GM18861 (cell line): ENCODE measurements at regions not wholly inside any gene's neighbourhood (a gene's known extent, or its start where the extent isn't known, plus 50 kb on each side); places are given as distances from the start of the nearest gene placed in this dataset.

Experiments used
- ATAC-seq: cut with Tn5 transposase; IDR thresholded peaks from one replicate; pipeline ENCODE4 v1.9.1; 2021; ENCODE audit not compliant: unreplicated experiment

GRCh38 chr16:86052115-86052670 lies 153.2 kb downstream of the IRF8 start:
- ATAC-seq, result no peak

GRCh38 chr16:86052926-86053325 lies 154.0 kb downstream of the IRF8 start:
- ATAC-seq, result no peak

DNA sequence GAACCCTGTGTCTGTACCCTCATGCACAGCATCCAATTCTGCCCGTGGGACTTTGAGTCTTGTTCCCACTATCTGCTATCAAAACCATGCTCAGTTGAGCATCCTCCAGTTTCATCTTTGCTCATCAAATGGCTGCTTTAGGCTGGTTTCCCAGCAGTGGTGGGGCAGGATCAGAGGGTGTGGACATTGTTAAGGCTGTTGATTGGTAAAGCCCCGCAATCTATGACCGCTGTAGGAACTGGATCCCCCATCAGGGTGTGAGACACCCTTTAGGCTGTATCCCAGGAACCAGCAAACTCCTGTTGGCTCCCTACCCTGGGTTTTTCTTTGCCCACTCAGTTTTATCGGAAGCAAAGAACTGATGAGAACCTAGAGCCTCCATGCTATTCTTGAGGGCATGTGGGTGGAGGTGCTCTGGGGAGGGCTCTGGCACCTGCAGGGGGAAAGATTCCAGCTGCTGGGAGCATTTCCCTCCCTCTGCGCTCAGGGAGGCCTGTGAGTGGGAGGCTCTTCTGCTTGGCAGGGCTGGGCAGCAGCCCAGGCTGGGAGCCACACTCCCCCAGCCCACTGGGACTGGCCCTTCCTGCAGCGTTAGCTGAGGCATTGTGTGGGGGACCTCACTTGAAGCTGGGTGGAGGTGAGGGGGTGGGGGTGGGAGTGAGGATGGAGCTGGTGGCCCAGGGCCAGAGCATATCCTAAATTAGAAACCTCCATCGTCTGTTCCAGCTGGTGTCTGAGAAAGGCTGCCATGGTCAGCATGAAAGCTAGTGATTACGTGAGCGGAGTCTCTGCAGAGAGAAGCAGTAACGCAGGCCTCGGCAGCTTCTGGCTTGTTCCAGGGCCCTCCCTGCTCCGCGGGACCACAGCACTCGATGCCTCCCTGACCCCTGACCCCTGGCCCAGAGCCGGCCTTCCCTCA lies 160.6 kb downstream of the IRF8 start:
- no peak for ATAC-seq

GRCh38 chr16:86060381-86061317 lies 161.7 kb downstream of the IRF8 start:
- ATAC-seq, result no peak

DNA sequence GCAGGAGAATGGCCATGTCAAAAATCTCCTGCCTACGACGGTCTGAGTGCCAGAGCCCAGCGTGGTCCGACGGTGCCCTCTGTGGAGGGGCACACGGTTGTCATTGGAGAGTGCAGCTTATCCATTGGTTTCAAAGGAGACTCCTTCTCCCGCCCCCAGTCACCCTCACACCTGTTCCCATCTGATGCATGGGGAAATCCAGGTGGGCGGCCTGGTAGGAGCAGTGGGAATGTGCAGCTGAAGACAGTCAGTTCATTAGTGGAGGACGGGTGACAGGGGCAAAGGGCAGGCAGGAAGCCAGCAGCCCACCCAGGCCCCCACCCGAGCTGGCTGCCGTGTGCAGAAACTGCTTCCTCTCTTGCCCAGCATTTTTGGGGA lies 162.3 kb downstream of the IRF8 start:
- no peak for ATAC-seq

GRCh38 chr16:86061721-86062120 lies 162.8 kb downstream of the IRF8 start:
- ATAC-seq, result no peak

- no peak for ATAC-seq
Observed at GRCh38 chr16:86062271-86062965, 163.5 kb downstream of the IRF8 start.

- ATAC-seq, result no peak
Observed at GRCh38 chr16:86063760-86064405, 164.9 kb downstream of the IRF8 start.

GRCh38 chr16:86064431-86065250 lies 165.7 kb downstream of the IRF8 start:
- no peak for ATAC-seq

- ATAC-seq, result no peak
Observed at GRCh38 chr16:86065711-86066110, 166.7 kb downstream of the IRF8 start.

DNA sequence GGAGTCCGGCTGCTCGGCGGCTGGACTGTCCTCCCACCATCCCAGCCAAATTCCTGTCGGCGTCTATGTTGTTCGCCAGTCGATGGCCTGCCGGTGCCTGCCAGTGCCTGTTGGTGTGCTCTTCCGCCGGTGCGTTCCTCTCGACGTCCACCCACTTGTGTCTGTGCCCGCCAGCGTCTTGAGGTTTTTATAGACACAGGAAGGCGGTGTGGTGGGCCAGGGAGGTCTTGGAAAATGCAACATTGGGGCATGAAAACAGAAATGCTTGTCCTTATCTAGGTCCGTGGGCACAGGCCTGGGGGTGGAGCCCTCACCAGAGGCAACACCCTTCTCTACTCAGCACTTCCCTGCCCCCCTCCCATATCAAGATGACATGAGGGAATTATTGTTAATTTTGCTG lies 167.8 kb downstream of the IRF8 start:
- ATAC-seq, result no peak

GRCh38 chr16:86067516-86067915 lies 168.6 kb downstream of the IRF8 start:
- no peak for ATAC-seq

DNA sequence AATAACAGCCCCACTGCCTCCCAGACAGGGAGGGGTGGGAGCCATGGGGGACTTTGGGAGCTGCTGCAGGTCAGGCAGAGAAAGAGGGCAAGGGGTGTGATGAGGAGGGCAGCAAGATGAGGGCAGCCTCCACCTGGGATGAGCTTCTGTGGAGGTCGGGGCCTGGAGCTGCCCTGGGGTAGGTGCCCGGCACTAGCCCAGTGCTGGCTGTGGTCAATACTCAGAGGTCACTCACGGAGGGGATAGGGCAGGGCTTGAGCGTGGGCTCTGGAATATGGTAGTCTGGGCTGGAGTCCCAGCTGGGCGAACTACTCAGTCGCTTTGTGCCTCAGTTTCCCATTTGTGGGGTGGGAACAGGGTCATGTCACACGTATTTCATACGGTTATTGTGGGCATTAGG lies 169.0 kb downstream of the IRF8 start:
- no peak for ATAC-seq

DNA sequence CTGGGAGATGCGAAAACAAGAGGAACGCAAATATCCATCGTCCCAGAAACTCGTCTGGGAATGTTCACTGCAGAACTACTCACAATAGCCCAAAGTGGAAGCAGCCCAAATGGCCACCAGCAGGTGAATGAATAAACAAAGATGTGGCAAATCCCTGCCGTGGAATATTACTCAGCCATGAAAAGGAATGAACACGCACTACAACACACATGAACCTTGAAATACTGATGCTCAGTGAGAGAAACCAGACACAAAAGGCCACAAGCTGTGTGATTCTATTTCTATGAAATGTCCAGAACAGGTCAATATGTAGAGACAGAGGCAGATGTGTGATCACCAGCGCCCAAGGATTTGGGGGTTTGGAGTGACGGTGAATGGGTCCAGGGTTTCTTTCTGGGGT lies 169.8 kb downstream of the IRF8 start:
- ATAC-seq, result no peak

DNA sequence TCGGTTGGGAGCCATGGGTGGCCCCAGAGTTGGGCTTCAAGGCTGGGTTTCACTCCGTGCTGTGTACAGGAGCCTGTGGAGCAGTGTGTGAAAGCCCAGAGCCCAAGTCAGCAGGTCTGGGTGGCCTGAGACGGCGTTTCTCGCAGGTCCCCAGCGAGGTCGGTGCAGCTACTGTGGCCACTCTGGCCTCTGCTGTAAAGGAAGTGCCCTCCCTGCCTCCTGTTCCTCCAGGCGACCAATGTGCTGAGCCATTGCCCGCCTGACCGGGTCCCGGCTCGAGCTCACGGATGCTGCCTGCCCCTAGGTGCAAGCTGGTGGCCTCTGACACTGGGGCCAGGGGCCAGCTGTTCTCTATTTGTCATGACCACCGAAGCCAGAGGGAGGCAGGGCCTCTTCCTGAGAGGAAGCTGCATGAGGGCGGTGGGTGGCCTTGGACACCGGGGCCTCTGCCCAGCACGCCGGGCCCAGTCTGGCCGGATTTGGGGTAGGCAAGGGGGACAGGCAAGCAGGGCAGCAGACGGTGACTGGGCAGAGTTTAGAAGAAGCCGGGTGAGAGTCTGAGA lies 170.9 kb downstream of the IRF8 start:
- ATAC-seq, result no peak

DNA sequence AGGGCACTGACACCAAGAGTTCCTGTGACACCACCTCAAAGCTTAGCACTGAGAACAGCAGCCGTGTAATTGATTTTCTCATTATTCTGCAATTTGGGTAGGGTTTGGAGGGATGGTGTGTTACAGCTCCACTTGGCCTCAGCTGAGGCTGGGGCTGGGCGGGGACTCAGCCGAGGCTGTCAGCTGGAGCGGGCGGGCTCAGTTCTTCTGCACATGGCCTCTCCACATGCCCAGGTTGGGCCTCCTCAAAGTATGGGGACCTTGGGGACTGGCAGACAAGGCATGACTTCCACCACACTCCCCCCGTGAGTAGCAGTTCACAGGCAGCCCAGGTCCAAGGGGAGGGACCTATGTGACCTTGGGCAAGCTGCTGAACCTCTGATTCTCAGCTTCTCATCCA lies 171.5 kb downstream of the IRF8 start:
- no peak for ATAC-seq

DNA sequence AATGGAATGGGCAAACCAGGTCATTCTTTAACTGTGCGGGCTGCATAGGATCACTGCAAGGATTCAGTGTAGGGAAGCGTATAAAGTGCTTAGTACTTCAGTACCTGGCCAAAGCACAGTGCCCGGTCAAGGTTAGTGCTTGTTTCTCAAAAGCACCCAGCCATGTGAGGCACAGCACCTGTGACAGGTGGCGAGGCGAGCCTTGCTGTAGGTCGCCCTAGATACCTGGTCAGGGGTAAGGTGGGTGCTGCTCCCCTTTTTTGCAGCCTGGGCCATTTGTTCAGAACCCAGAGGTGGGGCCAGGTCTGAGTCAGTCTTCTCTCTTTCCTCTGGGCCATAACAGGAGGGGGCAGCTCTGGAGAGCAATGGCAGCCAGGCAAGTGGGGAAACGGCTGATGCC lies 172.0 kb downstream of the IRF8 start:
- no peak for ATAC-seq

DNA sequence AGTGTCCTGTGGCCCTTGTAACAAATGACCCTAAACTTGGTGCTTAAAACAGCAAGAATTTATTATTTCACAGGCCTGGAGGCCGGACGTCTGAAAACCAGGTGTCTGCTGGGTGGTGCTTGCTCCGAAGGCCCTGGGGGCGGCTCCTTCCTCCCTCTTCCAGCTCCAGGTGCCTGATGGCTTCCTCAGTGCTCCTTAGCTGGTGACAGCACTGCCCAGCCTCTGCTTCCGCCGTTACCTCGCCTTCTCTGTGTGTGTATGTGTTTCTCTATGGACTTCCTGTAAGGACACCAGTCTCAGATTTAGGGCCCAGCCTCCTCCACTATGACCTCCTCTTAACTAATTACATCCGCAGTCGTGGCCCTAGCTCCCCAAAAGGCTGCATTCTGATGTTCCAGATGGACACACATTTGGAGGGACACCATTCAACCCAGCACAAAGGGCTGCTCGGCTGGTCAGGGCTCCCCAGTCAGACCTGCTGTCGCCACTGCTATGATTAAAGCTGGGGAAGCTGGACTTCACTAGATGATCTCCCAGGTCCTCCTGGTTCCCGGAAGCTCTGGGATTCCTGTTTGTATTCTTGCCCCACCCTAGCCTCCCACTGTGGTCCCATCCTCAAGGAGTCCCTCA lies 172.8 kb downstream of the IRF8 start:
- no peak for ATAC-seq
